H9 (cell line): ENCODE measurements at regions not wholly inside any gene's neighbourhood (a gene's known extent, or its start where the extent isn't known, plus 50 kb on each side); places are given as distances from the start of the nearest gene placed in this dataset.

Experiments
- DNase-seq: peaks from one replicate; pipeline ENCODE4 v3.0.0-alpha.2; 2017
- H2AFZ ChIP-seq: one replicate; pipeline ENCODE4 v1.6.1; 2013; ENCODE audit warnings: mild to moderate bottlenecking, low read length, control low read depth, moderate library complexity
- H2AK5ac ChIP-seq: 2 replicates; pipeline ENCODE4 v1.6.1; 2013; ENCODE audit warnings: low read length, control low read depth, mixed read lengths; ENCODE audit not compliant: insufficient read length
- H2BK120ac ChIP-seq: one replicate; pipeline ENCODE4 v1.6.1; 2013; ENCODE audit warnings: low read depth, mild to moderate bottlenecking, low read length, control low read depth, inconsistent platforms; ENCODE audit not compliant: poor library complexity, severe bottlenecking
- H2BK12ac ChIP-seq: 2 replicates; pipeline ENCODE4 v1.6.1; 2013; ENCODE audit warnings: low read length, control low read depth, mixed read lengths, low read depth; ENCODE audit not compliant: insufficient read length
- H2BK15ac ChIP-seq: 2 replicates; pipeline ENCODE4 v1.6.1; 2013; ENCODE audit warnings: low read depth, low read length, control low read depth
- H2BK20ac ChIP-seq: one replicate; pipeline ENCODE4 v1.6.1; 2013; ENCODE audit warnings: low read depth, mild to moderate bottlenecking, low read length, control low read depth, inconsistent platforms; ENCODE audit not compliant: poor library complexity, severe bottlenecking
- H2BK5ac ChIP-seq: 2 replicates; pipeline ENCODE4 v1.6.1; 2013; ENCODE audit warnings: low read length, control low read depth, mixed read lengths; ENCODE audit not compliant: insufficient read length
- H3K14ac ChIP-seq: 2 replicates; pipeline ENCODE4 v1.6.1; 2013; ENCODE audit warnings: low read length, control low read depth; ENCODE audit not compliant: insufficient read depth
- H3K18ac ChIP-seq: 2 replicates; pipeline ENCODE4 v1.6.1; 2013; ENCODE audit warnings: low read depth, mild to moderate bottlenecking, mixed read lengths, low read length, control low read depth; ENCODE audit not compliant: insufficient read length
- H3K23ac ChIP-seq: 2 replicates; pipeline ENCODE4 v1.6.1; 2013; ENCODE audit warnings: low read length, control low read depth, mixed read lengths, low read depth; ENCODE audit not compliant: insufficient read length
- H3K23me2 ChIP-seq: 2 replicates; pipeline ENCODE4 v1.6.1; 2013; ENCODE audit warnings: low read depth, mild to moderate bottlenecking, mixed read lengths, low read length, control low read depth; ENCODE audit not compliant: insufficient read length, poor library complexity, severe bottlenecking
- H3K27ac ChIP-seq: 2 replicates; pipeline ENCODE4 v1.5.1; 2013; ENCODE audit warnings: low read length, control low read depth, mixed read lengths, low read depth; ENCODE audit not compliant: insufficient read length
- H3K27me3 ChIP-seq: 2 replicates; pipeline ENCODE4 v1.6.1; 2013; ENCODE audit warnings: low read length, control low read depth, inconsistent platforms; ENCODE audit not compliant: insufficient read depth
- H3K4ac ChIP-seq: 2 replicates; pipeline ENCODE4 v1.6.1; 2013; ENCODE audit warnings: low read depth, mild to moderate bottlenecking, control low read depth, inconsistent platforms, low read length, moderate library complexity
- H3K4me1 ChIP-seq: 2 replicates; pipeline ENCODE4 v1.6.1; 2013; ENCODE audit warnings: low read length, control low read depth, inconsistent platforms; ENCODE audit not compliant: insufficient read depth
- H3K4me2 ChIP-seq: 2 replicates; pipeline ENCODE4 v1.6.1; 2013; ENCODE audit warnings: low read length, control low read depth, mixed read lengths; ENCODE audit not compliant: insufficient read length, insufficient read depth
- H3K56ac ChIP-seq: 2 replicates; pipeline ENCODE4 v1.6.1; 2013; ENCODE audit warnings: low read depth, mild to moderate bottlenecking, mixed read lengths, low read length, control low read depth; ENCODE audit not compliant: insufficient read length
- H3K79me1 ChIP-seq: 2 replicates; pipeline ENCODE4 v1.6.1; 2013; ENCODE audit warnings: low read depth, mild to moderate bottlenecking, moderate library complexity, low read length, control low read depth, inconsistent platforms; ENCODE audit not compliant: insufficient read depth, poor library complexity, severe bottlenecking
- H3K79me2 ChIP-seq: 2 replicates; pipeline ENCODE4 v1.6.1; 2013; ENCODE audit warnings: low read length, control low read depth, inconsistent platforms; ENCODE audit not compliant: insufficient read depth
- H3K9ac ChIP-seq: 2 replicates; pipeline ENCODE4 v1.6.1; 2013; ENCODE audit warnings: low read length, control low read depth, mixed read lengths; ENCODE audit not compliant: insufficient read length; ENCODE audit errors: extremely low read depth
- H3K9me3 ChIP-seq: one replicate; pipeline ENCODE4 v1.6.1; 2013; ENCODE audit warnings: low read depth, low read length, inconsistent platforms; ENCODE audit not compliant: control insufficient read depth
- H3T11ph ChIP-seq: one replicate; pipeline ENCODE4 v1.6.1; 2013; ENCODE audit warnings: mild to moderate bottlenecking, low read length, control low read depth, inconsistent platforms
- H4K20me1 ChIP-seq: one replicate; pipeline ENCODE4 v1.6.1; 2013; ENCODE audit not compliant: control insufficient read depth, insufficient read length, insufficient read depth
- H4K5ac ChIP-seq: 2 replicates; pipeline ENCODE4 v1.6.1; 2013; ENCODE audit warnings: low read depth, mild to moderate bottlenecking, mixed read lengths, low read length, control low read depth; ENCODE audit not compliant: insufficient read length
- H4K8ac ChIP-seq: replicated peaks from 2 replicates; pipeline ENCODE4 v1.6.1; 2013; ENCODE audit warnings: low read length, control low read depth, mixed read lengths, low read depth; ENCODE audit not compliant: insufficient read length
- H4K91ac ChIP-seq: 2 replicates; pipeline ENCODE4 v1.6.1; 2013; ENCODE audit warnings: low read depth, mild to moderate bottlenecking, moderate library complexity, mixed read lengths, low read length, control low read depth; ENCODE audit not compliant: insufficient read length
- H3K27ac Mint-ChIP-seq, 3 experiments: 2 replicates in 2 of 3; 3 replicates in 1 of 3; pipeline ENCODE4 v1.8.0; 2020 to 2021; ENCODE audit warnings: mixed read lengths in 3 of 3, mild to moderate bottlenecking in 1 of 3, moderate library complexity in 1 of 3
- H3K27me3 Mint-ChIP-seq: 2 replicates; pipeline ENCODE4 v1.8.0; 2021; ENCODE audit warnings: low read depth, mild to moderate bottlenecking, moderate library complexity, mixed read lengths
- H3K36me3 Mint-ChIP-seq, 3 experiments: 2 replicates in 2 of 3; 3 replicates in 1 of 3; pipeline ENCODE4 v1.8.0; 2020 to 2021; ENCODE audit warnings: low read depth in 3 of 3, mixed read lengths in 3 of 3; ENCODE audit not compliant: insufficient read depth in 1 of 3
- H3K4me1 Mint-ChIP-seq, 2 experiments: 2 replicates each; pipeline ENCODE4 v1.8.0; 2020; ENCODE audit warnings: mixed read lengths in 2 of 2
- H3K4me3 Mint-ChIP-seq, 2 experiments: 2 replicates in 1 of 2; 3 replicates in 1 of 2; pipeline ENCODE4 v1.8.0; 2020 to 2021; ENCODE audit warnings: mild to moderate bottlenecking in 2 of 2, mixed read lengths in 2 of 2, moderate library complexity in 1 of 2
- H3K9me3 Mint-ChIP-seq, 2 experiments: 2 replicates in 1 of 2; 3 replicates in 1 of 2; pipeline ENCODE4 v1.8.0; 2020; ENCODE audit warnings: mild to moderate bottlenecking in 2 of 2, mixed read lengths in 2 of 2, moderate library complexity in 1 of 2
- WGBS: extraction: QIAGEN DNeasy Blood & Tissue Kit; methylation state at CpG from one replicate; pipeline ENCODE4 v1.1.7; 2013; ENCODE audit warnings: missing lambda C conversion rate, low lambda C conversion rate, mixed read lengths; ENCODE audit not compliant: insufficient read length; ENCODE audit errors: extremely low coverage; 5-methylcytosine and 5-hydroxymethylcytosine counted together
- TF ChIP-seq, protein P1 (sequence below): fragments of 200-600 bp; sonication (generic); conservative IDR thresholded peaks from 3 replicates; pipeline ENCODE4 v1.8.0; 2021; ENCODE audit warnings: antibody characterized with exemption, mild to moderate bottlenecking

DNA sequence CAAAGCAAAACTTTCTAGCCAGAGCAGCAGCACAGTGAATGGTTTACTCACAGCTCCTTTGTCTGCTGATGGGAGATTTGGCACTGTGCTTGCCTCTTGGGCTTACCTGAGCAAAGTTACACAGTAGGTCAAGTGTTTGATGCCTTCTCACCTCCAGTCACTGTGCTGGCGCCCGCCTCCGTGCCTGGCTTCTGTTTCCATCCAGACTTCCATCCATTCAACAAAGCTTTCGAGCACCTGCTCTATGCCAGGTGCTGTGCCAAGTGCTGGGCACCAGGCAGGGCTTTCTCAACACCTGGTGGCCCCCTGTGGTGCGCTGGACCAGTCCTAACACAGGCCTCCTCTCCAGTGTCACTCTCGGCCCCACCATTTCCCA, 199.2 kb upstream of the EEA1 start:
- Histone ChIP-seq H4K8ac (no peak overlapping the region), H3K79me1 (no peaks in the 10 kb centered on the region), H3K23me2 (no peaks in the 10 kb centered on the region), H4K5ac (no peak overlapping the region), H3K4me2 (no peak overlapping the region), H3K23ac (no peak overlapping the region), H3K27ac (no peak overlapping the region), H3K9ac (no peak overlapping the region), H3K4me1 (no peaks in the 10 kb centered on the region), H2AFZ (no peak overlapping the region), H3K14ac (no peak overlapping the region), H4K20me1 (no peaks in the 10 kb centered on the region), H3K79me2 (no peaks in the 10 kb centered on the region), H2BK120ac (no peak overlapping the region), H2BK12ac (no peak overlapping the region), H2BK15ac (no peak overlapping the region), H3K18ac (no peak overlapping the region), H2BK20ac (no peak overlapping the region), H3K56ac (no peak overlapping the region), H3T11ph (no peak overlapping the region), H3K4ac (no peak overlapping the region), H2BK5ac (no peak overlapping the region), H4K91ac (no peak overlapping the region), H3K27me3 (no peaks in the 10 kb centered on the region), H3K9me3 (no peaks in the 10 kb centered on the region), H2AK5ac (no peak overlapping the region)
- Mint-ChIP-seq H3K27me3 (no peaks in the 10 kb centered on the region), H3K9me3 (no peaks in the 10 kb centered on the region), H3K27ac (no peak overlapping the region), H3K4me1 (peaks cover 3 to 4% of the 10 kb centered on the region in 2 experiments; a peak in 3 of 4 replicates), H3K36me3 (no peaks in the 10 kb centered on the region), H3K4me3 (no peak overlapping the region)
- no CpG with 5 or more reads among the region's 6 CpGs for WGBS
- TF ChIP-seq, protein P1, sequence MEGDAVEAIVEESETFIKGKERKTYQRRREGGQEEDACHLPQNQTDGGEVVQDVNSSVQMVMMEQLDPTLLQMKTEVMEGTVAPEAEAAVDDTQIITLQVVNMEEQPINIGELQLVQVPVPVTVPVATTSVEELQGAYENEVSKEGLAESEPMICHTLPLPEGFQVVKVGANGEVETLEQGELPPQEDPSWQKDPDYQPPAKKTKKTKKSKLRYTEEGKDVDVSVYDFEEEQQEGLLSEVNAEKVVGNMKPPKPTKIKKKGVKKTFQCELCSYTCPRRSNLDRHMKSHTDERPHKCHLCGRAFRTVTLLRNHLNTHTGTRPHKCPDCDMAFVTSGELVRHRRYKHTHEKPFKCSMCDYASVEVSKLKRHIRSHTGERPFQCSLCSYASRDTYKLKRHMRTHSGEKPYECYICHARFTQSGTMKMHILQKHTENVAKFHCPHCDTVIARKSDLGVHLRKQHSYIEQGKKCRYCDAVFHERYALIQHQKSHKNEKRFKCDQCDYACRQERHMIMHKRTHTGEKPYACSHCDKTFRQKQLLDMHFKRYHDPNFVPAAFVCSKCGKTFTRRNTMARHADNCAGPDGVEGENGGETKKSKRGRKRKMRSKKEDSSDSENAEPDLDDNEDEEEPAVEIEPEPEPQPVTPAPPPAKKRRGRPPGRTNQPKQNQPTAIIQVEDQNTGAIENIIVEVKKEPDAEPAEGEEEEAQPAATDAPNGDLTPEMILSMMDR: no peak
- no peak for DNase-seq
